ENCODE measurements at regions not wholly inside any gene's neighbourhood (a gene's known extent, or its start where the extent isn't known, plus 50 kb on each side); places are given as distances from the start of the nearest gene placed in this dataset.

DNA sequence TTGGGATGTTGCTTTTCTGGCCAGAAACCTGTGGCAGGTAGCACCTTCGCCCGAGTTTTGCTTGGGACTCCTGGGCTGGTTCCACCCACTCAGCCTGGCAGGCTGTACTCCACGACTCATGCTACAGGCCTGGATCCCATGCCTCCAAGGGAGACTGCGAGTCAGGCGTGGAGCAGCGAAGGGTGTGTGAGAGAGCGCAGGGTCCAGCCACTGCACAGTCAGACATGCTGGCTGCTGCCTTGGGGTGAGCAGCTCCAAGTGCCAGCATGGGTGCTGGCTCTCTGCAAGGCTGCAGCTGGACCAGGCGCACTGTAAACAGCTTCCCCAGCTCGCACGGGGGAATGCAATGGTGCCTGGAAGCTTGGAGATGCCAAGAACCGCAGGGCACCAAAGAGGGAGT is 249.6 kb upstream of the EDIL3 start:
- Histone ChIP-seq H3K4me1 (ENCODE audit: insufficient read depth) (no peaks in the 10 kb centered on the region), H3K36me3 (no peaks in the 10 kb centered on the region), H3K27me3 (no peaks in the 10 kb centered on the region), H3K9me3 (no peaks in the 10 kb centered on the region), H3K4me3 (no peak overlapping the region), H3K27ac (no peak overlapping the region)
- no peak for TF ChIP-seq POLR2A (IDR thresholded peaks at IDR 0.05)
- TF ChIP-seq EP300 (IDR thresholded peaks at IDR 0.05), result no peak
- TF ChIP-seq, protein P1, sequence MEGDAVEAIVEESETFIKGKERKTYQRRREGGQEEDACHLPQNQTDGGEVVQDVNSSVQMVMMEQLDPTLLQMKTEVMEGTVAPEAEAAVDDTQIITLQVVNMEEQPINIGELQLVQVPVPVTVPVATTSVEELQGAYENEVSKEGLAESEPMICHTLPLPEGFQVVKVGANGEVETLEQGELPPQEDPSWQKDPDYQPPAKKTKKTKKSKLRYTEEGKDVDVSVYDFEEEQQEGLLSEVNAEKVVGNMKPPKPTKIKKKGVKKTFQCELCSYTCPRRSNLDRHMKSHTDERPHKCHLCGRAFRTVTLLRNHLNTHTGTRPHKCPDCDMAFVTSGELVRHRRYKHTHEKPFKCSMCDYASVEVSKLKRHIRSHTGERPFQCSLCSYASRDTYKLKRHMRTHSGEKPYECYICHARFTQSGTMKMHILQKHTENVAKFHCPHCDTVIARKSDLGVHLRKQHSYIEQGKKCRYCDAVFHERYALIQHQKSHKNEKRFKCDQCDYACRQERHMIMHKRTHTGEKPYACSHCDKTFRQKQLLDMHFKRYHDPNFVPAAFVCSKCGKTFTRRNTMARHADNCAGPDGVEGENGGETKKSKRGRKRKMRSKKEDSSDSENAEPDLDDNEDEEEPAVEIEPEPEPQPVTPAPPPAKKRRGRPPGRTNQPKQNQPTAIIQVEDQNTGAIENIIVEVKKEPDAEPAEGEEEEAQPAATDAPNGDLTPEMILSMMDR (IDR thresholded peaks at IDR 0.05), result no peak
- intact Hi-C loops (cut with DNase I), result no loop called here
- 89 to 94% (median 91%) methylated on average over 10 to 11 of the region's 11 CpGs for WGBS, 3 donors
- no peak for DNase-seq

DNA sequence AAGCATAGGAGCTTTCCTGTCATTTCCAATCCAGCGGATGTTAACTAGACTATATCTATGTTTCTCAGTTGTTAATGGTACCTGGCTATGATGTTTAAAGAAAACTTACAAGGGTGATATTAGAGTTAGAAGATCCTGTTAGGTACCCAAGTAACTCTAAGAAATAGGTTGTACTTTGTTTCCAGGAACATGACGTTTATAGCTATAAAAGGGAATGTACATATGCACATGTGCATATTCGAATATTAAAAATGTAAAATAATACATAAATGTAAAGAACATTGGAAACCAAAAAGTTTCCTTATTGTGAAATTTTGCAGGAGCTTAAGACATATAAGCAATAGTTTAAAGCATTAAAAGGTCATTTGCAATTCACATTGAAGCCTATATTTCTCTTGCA is 247.7 kb upstream of the EDIL3 start:
- Histone ChIP-seq H3K9me3 (no peaks in the 10 kb centered on the region), H3K4me3 (no peak overlapping the region), H3K4me1 (ENCODE audit: insufficient read depth) (no peaks in the 10 kb centered on the region), H3K27me3 (no peaks in the 10 kb centered on the region), H3K36me3 (no peaks in the 10 kb centered on the region), H3K27ac (no peak overlapping the region)
- intact Hi-C loops (cut with DNase I), result no loop called here
- no peak for DNase-seq
- no peak for TF ChIP-seq EP300 (IDR thresholded peaks at IDR 0.05)
- no peak for TF ChIP-seq POLR2A (IDR thresholded peaks at IDR 0.05)
- TF ChIP-seq, protein P1 (IDR thresholded peaks at IDR 0.05), result no peak
- 89 to 95% (median 89%) methylated on average over 3 of the region's 3 CpGs for WGBS, 3 donors

DNA sequence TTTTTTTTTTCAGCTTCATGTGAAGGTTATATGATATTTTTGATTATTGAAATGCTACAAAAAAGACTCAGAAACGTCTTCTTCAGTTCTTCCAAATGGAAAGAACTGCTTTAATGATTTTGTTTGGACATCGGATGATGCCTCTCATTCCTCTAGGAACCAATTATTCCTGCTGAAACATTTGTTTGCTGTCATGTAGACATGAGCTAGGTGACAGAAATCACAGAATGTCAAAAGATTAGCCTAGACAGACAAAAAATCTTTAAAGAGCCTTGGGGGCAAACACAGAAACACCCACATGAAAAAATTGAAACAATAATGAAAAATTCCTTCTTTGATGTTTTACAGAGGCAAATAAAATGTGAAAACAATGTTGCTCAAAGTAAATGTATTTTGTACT is 244.2 kb upstream of the EDIL3 start:
- Histone ChIP-seq H3K36me3 (no peaks in the 10 kb centered on the region), H3K4me3 (no peak overlapping the region), H3K4me1 (ENCODE audit: insufficient read depth) (no peaks in the 10 kb centered on the region), H3K27me3 (no peaks in the 10 kb centered on the region), H3K9me3 (no peaks in the 10 kb centered on the region), H3K27ac (no peak overlapping the region)
- 80 to 83% (median 81%) methylated on average over 2 of the region's 2 CpGs for WGBS, 3 donors
- no peak for DNase-seq
- TF ChIP-seq, protein P1 (IDR thresholded peaks at IDR 0.05), result no peak
- TF ChIP-seq POLR2A (IDR thresholded peaks at IDR 0.05) (no peak), EP300 (IDR thresholded peaks at IDR 0.05) (no peak)
- intact Hi-C loops (cut with DNase I), result no loop called here

DNA sequence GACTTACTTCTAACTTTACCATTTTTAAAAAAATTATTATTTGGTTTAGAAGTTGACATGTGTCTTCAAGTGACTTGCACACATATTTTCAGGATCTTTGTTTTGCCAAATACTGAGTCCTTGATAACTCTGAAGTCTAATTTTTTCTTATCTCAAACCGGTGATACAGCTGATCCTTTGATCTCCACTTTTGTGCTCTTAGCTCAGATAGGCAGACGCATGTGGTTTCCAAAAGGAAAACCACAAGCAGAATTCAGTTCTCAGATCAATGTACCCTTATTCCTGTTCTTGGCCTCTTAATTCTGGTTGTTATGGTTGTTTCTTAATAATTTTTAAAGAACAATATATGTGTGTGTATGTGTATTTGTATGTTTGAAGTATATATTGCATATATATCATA is 238.3 kb upstream of the EDIL3 start:
- H3K9me3 ChIP-seq, result no peaks in the 10 kb centered on the region
- no peaks in the 10 kb centered on the region for H3K36me3 ChIP-seq
- no peak overlapping the region for H3K27ac ChIP-seq
- 29 to 38% (median 35%) methylated on average over 2 of the region's 2 CpGs for WGBS, 3 donors
- TF ChIP-seq EP300 (IDR thresholded peaks at IDR 0.05) (no peak), POLR2A (IDR thresholded peaks at IDR 0.05) (no peak)
- DNase-seq, result no peak
- H3K4me1 ChIP-seq (ENCODE audit: insufficient read depth), result no peaks in the 10 kb centered on the region
- intact Hi-C loops (cut with DNase I), result no loop called here
- no peaks in the 10 kb centered on the region for H3K27me3 ChIP-seq
- H3K4me3 ChIP-seq, result no peak overlapping the region

DNA sequence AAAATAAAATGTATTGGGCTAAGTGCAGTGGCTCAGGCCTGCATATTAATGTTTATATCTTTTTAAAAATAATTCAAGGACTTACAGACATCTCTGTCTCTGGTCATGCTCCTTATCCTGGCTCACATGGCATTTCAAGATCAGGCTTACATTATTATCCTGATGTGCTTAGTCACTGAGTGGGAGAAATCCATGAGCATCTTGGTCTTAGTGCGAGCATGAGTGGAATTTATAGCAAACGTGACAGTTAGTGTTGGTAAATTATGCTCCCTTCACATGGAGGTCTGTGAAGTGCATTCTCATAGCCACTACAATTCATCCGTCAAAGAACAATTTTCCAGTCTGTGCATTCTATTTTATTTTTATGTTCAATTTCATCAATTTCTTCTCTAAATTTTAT is 237.8 kb upstream of the EDIL3 start:
- 58 to 83% (median 77%) methylated on average over 3 of the region's 3 CpGs for WGBS, 3 donors
- intact Hi-C loops (cut with DNase I), result no loop called here
- no peaks in the 10 kb centered on the region for H3K36me3 ChIP-seq
- H3K27ac ChIP-seq, result no peak overlapping the region
- H3K9me3 ChIP-seq, result no peaks in the 10 kb centered on the region
- H3K4me1 ChIP-seq (ENCODE audit: insufficient read depth), result no peaks in the 10 kb centered on the region
- no peak overlapping the region for H3K4me3 ChIP-seq
- H3K27me3 ChIP-seq, result no peaks in the 10 kb centered on the region
- no peak for DNase-seq
- no peak for TF ChIP-seq EP300 (IDR thresholded peaks at IDR 0.05)
- no peak for TF ChIP-seq POLR2A (IDR thresholded peaks at IDR 0.05)
- TF ChIP-seq, protein P1 (IDR thresholded peaks at IDR 0.05), result no peak

All from ovary (tissue), 7 donors.